Chondrocyte (in vitro differentiated cells): ENCODE measurements at regions not wholly inside any gene's neighbourhood (a gene's known extent, or its start where the extent isn't known, plus 50 kb on each side); places are given as distances from the start of the nearest gene placed in this dataset.

ENCODE experiments used
- DNase-seq: peaks from one replicate; pipeline ENCODE4 v3.0.0; 2021; ENCODE audit warnings: mixed read lengths, low spot score
- H3K27ac Mint-ChIP-seq: one replicate; pipeline ENCODE4 v1.8.0; 2021; ENCODE audit warnings: mild to moderate bottlenecking, moderate library complexity, mixed read lengths; ENCODE audit not compliant: unreplicated experiment
- H3K27me3 Mint-ChIP-seq: 2 replicates; pipeline ENCODE4 v1.8.0; 2021; ENCODE audit warnings: low read depth, mixed read lengths
- H3K36me3 Mint-ChIP-seq: 2 replicates; pipeline ENCODE4 v1.8.0; 2021; ENCODE audit warnings: low read depth, mixed read lengths
- H3K4me1 Mint-ChIP-seq: 2 replicates; pipeline ENCODE4 v1.8.0; 2021; ENCODE audit warnings: low read depth, mild to moderate bottlenecking, mixed read lengths
- H3K4me3 Mint-ChIP-seq: one replicate; pipeline ENCODE4 v1.8.0; 2021; ENCODE audit warnings: mild to moderate bottlenecking, moderate library complexity, mixed read lengths; ENCODE audit not compliant: unreplicated experiment
- H3K9me3 Mint-ChIP-seq: 2 replicates; pipeline ENCODE4 v1.8.0; 2021; ENCODE audit warnings: low read depth, mixed read lengths
- TF ChIP-seq, protein P1 (sequence below): fragments of 200-600 bp; sonication (generic); IDR thresholded peaks from 2 replicates; pipeline ENCODE4 v1.5.0; 2021; ENCODE audit warnings: antibody characterized with exemption, mild to moderate bottlenecking, moderate library complexity

- H3K9me3 Mint-ChIP-seq = no peaks in the 10 kb centered on the region
- no peaks in the 10 kb centered on the region for H3K27me3 Mint-ChIP-seq
- H3K4me1 Mint-ChIP-seq = peaks cover 57% of the 10 kb centered on the region
- peak; percentile 94 for DNase-seq
- peak overlapping the region; percentile 99 for H3K27ac Mint-ChIP-seq
- H3K4me3 Mint-ChIP-seq = peak overlapping the region; percentile 98
- H3K36me3 Mint-ChIP-seq = peaks cover 1% of the 10 kb centered on the region
- TF ChIP-seq, protein P1, sequence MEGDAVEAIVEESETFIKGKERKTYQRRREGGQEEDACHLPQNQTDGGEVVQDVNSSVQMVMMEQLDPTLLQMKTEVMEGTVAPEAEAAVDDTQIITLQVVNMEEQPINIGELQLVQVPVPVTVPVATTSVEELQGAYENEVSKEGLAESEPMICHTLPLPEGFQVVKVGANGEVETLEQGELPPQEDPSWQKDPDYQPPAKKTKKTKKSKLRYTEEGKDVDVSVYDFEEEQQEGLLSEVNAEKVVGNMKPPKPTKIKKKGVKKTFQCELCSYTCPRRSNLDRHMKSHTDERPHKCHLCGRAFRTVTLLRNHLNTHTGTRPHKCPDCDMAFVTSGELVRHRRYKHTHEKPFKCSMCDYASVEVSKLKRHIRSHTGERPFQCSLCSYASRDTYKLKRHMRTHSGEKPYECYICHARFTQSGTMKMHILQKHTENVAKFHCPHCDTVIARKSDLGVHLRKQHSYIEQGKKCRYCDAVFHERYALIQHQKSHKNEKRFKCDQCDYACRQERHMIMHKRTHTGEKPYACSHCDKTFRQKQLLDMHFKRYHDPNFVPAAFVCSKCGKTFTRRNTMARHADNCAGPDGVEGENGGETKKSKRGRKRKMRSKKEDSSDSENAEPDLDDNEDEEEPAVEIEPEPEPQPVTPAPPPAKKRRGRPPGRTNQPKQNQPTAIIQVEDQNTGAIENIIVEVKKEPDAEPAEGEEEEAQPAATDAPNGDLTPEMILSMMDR = peak; percentile 58
Observed at GRCh38 chr3:159763602-159764489, 224.8 kb upstream of the IL12A start.

- peak overlapping the region; percentile 99 for H3K27ac Mint-ChIP-seq
- no peak for DNase-seq
- peaks cover 1% of the 10 kb centered on the region for H3K36me3 Mint-ChIP-seq
- H3K9me3 Mint-ChIP-seq = no peaks in the 10 kb centered on the region
- H3K4me3 Mint-ChIP-seq = peak overlapping the region; percentile 98
- H3K27me3 Mint-ChIP-seq = no peaks in the 10 kb centered on the region
- TF ChIP-seq, protein P1 = no peak
- H3K4me1 Mint-ChIP-seq = peaks cover 59% of the 10 kb centered on the region
Observed at GRCh38 chr3:159764490-159765029, 224.1 kb upstream of the IL12A start.

DNA sequence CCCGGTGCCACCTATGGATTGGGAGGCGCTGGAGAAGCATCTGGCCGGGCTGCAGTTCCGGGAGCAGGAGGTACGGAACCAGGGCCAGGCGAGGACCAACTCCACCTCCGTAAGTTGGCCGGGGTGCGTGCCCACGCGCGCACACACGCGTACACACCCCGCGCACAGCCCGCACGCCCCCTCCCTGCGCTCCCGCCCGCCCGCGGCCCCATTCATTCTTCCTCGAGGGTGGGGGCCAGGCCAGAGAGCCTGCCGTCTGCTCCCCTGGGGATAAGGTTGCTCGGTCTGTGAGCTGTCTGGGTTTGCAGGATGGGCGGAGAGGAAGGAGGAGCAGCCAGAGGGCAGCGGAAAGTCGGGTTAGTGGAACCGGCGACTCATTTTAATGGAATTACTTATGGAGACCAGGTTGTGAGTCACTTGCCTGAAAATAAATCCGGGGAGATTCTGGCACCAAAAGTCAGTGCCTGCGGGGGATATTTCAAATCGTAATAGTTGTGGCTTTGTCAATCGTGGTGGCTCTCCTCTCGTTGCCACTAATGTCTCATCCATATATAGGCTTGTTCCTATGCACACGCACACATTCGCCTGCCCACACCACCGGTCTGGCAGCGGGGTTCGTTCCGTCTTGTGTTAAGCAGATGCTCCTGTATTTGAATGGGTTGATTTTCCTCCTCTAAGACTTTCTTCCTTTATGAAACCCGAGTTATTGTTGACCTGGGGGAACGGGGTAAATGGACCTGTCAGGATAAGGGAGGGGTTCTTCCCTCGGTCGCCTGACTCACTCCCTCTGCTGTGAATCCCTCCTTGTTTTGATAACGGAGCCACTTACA, 223.4 kb upstream of the IL12A start:
- TF ChIP-seq, protein P1 = no peak
- DNase-seq = peak; percentile 96
- Mint-ChIP-seq H3K4me1 (peaks cover 55% of the 10 kb centered on the region), H3K9me3 (no peaks in the 10 kb centered on the region), H3K27ac (peak overlapping the region; percentile 98), H3K27me3 (no peaks in the 10 kb centered on the region), H3K36me3 (peaks cover 1% of the 10 kb centered on the region), H3K4me3 (peak overlapping the region; percentile 89)

GRCh38 chr3:159765860-159766294, 222.8 kb upstream of the IL12A start:
- H3K4me3 Mint-ChIP-seq = peak overlapping the region; percentile 89
- H3K27me3 Mint-ChIP-seq = no peaks in the 10 kb centered on the region
- H3K9me3 Mint-ChIP-seq = no peaks in the 10 kb centered on the region
- TF ChIP-seq, protein P1 = no peak
- peaks cover 1% of the 10 kb centered on the region for H3K36me3 Mint-ChIP-seq
- H3K27ac Mint-ChIP-seq = peak overlapping the region; percentile 98
- no peak for DNase-seq
- H3K4me1 Mint-ChIP-seq = peaks cover 58% of the 10 kb centered on the region
